ENCODE measurements at regions not wholly inside any gene's neighbourhood (a gene's known extent, or its start where the extent isn't known, plus 50 kb on each side); places are given as distances from the start of the nearest gene placed in this dataset.

DNA sequence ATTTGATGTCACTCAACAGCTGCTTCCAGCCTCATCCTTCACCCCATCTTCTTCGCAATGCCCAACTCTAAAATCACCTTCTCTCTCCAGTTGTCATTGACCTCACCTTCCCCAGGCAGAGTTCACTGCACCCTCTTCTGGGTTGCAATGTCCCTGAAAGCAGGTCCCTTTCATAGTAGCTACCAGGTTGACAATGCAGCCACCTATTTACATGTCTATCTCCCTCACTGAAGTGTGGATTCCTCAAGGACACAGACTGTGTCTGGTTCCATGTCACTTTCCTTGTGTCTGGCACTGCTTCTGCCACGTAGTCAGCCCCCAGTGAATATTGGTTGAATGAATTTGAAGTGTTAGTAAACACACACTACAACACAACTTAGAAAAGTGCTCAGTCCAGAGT, 445.5 kb upstream of the WWC1 start:
- TF ChIP-seq, protein P1, sequence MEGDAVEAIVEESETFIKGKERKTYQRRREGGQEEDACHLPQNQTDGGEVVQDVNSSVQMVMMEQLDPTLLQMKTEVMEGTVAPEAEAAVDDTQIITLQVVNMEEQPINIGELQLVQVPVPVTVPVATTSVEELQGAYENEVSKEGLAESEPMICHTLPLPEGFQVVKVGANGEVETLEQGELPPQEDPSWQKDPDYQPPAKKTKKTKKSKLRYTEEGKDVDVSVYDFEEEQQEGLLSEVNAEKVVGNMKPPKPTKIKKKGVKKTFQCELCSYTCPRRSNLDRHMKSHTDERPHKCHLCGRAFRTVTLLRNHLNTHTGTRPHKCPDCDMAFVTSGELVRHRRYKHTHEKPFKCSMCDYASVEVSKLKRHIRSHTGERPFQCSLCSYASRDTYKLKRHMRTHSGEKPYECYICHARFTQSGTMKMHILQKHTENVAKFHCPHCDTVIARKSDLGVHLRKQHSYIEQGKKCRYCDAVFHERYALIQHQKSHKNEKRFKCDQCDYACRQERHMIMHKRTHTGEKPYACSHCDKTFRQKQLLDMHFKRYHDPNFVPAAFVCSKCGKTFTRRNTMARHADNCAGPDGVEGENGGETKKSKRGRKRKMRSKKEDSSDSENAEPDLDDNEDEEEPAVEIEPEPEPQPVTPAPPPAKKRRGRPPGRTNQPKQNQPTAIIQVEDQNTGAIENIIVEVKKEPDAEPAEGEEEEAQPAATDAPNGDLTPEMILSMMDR (IDR thresholded peaks at IDR 0.05), result no peak

DNA sequence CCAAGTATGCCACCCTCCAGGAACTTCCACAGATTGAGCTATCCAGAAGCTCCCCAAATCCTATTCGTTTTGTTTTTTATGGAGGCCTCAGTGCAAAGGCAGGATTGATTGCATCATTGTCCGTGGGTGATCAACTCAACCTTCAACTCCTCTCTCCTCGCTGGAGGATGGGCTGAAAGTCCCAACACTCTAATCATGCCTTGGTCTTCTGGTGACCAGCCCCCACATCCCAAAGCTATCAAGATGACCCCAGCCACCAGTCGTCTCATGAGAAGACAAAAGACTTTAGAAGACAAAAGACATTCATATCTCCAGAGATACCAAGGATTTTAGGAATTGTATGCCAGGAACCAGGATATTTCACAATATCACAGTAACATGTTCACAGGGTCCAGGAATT, 441.6 kb upstream of the WWC1 start:
- TF ChIP-seq, protein P1 (IDR thresholded peaks at IDR 0.05), result no peak

DNA sequence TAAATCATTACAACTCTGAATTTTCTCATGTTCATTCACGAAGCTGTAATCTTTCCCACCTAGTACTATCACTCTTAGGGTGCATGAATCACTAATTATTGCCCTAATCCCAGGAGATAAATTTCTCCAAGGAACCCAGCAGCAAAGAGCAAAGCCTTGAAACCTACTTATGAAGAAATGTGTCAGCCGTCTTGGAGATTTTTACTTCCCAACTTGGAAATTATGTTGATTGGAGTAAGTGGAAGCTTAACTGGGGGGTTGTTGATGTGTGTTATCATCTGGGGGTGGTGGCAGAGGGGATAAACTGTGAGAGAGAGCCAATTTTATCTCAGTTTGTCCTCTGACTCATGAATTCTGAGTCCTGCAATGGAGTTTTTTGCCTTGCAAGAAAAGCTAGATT, 440.5 kb upstream of the WWC1 start:
- TF ChIP-seq, protein P1 (IDR thresholded peaks at IDR 0.05), result no peak

DNA sequence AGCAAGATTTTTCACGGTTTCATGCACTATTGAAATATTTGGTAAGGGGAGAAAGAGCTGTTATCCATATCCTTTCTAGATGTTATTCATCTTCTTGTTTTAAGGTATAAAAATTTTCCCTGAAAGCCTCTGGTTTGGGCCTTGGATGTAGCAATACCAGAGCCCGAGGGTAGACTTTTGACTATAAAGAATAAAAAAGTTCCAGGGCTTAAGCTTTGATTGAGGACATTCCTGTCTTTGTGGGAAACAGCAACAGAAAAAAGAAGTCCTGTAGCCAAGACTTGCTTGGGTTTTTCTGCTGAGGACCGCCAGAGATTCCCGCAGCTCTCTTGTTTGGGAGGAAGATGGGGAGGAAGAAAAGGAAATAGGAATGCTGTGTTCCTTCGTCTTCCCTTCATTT, 440.0 kb upstream of the WWC1 start:
- TF ChIP-seq, protein P1 (IDR thresholded peaks at IDR 0.05), result no peak

DNA sequence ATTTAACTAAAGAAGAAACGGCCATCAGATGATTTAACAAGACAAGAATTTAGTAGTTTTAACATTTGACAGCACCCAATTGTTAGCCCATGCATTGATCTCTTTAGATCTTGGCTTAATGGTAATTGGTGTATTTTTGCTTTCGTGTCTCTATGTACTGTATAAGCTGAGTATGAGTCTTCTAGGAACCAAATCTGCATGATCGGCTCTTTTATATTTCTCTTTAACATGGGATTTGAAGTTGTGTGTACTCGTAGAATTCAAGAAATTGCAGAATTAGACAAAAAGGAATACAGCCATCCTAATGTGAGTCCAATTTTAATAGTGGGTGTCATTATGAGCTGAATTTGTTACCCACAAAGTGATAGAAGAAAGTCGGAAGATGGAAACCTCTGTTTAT, 438.9 kb upstream of the WWC1 start:
- TF ChIP-seq, protein P1 (IDR thresholded peaks at IDR 0.05), result no peak

DNA sequence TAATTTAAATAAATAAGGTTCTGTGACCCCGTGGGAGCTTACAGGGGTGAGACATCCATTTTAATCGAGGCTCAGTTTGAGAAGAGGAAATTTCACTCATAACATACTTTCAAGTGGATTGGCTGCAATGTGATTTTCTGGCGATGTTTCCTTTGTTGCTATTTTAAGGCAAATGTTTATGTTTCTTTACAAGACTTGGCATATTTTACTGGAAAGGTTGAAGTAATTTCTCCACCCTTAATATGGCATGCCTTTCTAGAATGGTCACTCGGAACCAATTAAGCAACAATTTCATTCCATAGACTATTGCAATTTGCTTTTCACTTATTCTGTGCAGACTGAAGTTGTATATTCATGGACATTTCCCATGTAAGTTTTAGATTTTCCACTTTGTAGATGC, 438.0 kb upstream of the WWC1 start:
- TF ChIP-seq, protein P1 (IDR thresholded peaks at IDR 0.05), result no peak

DNA sequence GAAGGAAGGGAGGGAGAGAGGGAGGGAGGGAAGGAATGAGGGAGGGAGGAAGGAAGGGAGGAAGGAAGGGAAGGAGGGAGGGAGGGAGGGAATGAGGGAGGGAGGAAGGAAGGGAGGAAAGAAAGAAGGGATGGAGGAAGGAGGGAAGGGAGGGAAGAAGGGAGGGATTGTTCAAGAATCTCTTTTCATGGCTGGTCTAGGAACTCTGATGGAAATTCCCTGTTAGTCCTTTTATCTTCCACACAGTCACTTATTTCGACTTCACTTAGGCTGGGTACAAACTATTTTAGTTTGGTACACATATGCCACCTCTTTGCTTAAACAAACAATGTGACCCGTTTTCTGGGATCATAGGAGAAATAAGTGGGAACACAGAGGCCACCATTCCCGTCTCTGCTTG, 435.6 kb upstream of the WWC1 start:
- TF ChIP-seq, protein P1 (IDR thresholded peaks at IDR 0.05), result no peak

DNA sequence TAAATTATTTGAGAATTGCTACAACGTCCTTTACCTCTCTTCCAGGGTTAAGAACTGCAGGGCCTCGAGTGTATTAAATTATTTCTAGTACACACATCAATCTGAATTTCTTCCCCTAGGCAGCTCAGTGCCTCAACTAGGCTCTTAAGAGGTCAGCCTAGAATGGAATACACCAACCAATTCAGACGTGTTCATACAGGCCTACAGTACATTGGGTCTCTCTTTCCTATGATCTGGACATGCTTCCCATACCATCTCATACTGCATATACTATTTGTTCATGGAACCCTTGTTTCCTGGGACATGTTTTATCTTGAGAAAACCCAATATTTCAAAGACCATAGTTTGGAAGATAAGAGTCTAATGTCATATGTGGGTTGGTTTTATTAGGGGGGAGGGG, 434.1 kb upstream of the WWC1 start:
- TF ChIP-seq, protein P1 (IDR thresholded peaks at IDR 0.05), result no peak

Measured in LNCAP (cell line).